H1 (cell line): ENCODE measurements at regions not wholly inside any gene's neighbourhood (a gene's known extent, or its start where the extent isn't known, plus 50 kb on each side); places are given as distances from the start of the nearest gene placed in this dataset.

Experiments
- CEBPB ChIP-seq: IDR thresholded peaks from 2 replicates; pipeline ENCODE4 v1.6.1; 2012; ENCODE audit warnings: low read depth, low read length
- CREB1 ChIP-seq: IDR thresholded peaks from 2 replicates; pipeline ENCODE4 v1.6.1; 2012; ENCODE audit warnings: inconsistent platforms
- EGR1 ChIP-seq: IDR thresholded peaks from 2 replicates; pipeline ENCODE4 v1.6.1; 2011; ENCODE audit warnings: low read depth, low read length, borderline replicate concordance
- EZH2 ChIP-seq: fragments of 200-600 bp; sonication (generic); IDR thresholded peaks from 2 replicates; pipeline ENCODE4 v1.7.1; 2012; ENCODE audit warnings: low read depth, mild to moderate bottlenecking, moderate library complexity, low read length, inconsistent platforms; ENCODE audit not compliant: severe bottlenecking
- JUN ChIP-seq: IDR thresholded peaks from 2 replicates; pipeline ENCODE4 v1.6.1; 2011; ENCODE audit warnings: low read depth, mild to moderate bottlenecking, improper control_type of control experiment, low read length
- POLR2A ChIP-seq, 2 experiments: IDR thresholded peaks; 1 replicate in 1 of 2; 2 replicates in 1 of 2; pipeline ENCODE4 v1.6.1; 2011; ENCODE audit warnings: low read depth in 2 of 2, low read length in 2 of 2, mild to moderate bottlenecking in 2 of 2; ENCODE audit errors: control extremely low read depth in 1 of 2
- RAD21 ChIP-seq, 2 experiments: IDR thresholded peaks in 1 of 2; conservative IDR thresholded peaks in 1 of 2; 2 replicates each; pipeline ENCODE4 v1.6.1; 2011; ENCODE audit warnings: low read depth in 2 of 2, low read length in 2 of 2, improper control_type of control experiment in 1 of 2, inconsistent platforms in 1 of 2, mild to moderate bottlenecking in 1 of 2, moderate library complexity in 1 of 2
- TBP ChIP-seq: IDR thresholded peaks from 2 replicates; pipeline ENCODE4 v1.6.1; 2011; ENCODE audit warnings: low read depth, low read length, improper control_type of control experiment
- YY1 ChIP-seq: IDR thresholded peaks from 2 replicates; pipeline ENCODE4 v1.6.1; 2011; ENCODE audit warnings: low read depth, mild to moderate bottlenecking, low read length
- TF ChIP-seq, protein P1 (sequence below), 3 experiments: IDR thresholded peaks; 1 replicate in 2 of 3; 2 replicates in 1 of 3; pipeline versions ENCODE4 v1.5.1 to v1.6.1; 2011; ENCODE audit warnings: low read length in 3 of 3, mild to moderate bottlenecking in 3 of 3, inconsistent platforms in 2 of 3, low read depth in 1 of 3, moderate library complexity in 1 of 3; ENCODE audit not compliant: insufficient read depth in 1 of 3; ENCODE audit errors: control extremely low read depth in 1 of 3

DNA sequence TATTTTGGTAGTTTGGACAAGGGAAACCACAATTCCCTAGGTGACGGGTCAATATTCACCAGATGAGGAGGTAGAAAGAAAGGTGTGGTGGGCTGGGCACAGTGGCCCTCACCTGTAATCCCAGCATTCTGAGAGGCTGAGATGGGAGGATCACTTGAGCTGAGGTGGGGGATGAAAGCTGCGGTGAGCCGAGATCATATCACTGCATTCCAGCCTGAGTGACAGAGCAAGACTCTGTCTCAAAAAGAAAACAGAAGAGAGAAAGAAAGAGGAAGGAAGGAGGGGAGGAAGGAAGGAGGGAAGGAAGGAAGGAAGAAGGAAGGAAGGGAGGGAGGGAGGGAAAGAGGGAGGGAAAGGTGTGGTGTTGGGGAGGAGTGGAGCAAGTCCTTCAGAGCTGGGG, 56.1 kb upstream of the RNF7 start:
- no peak for TF ChIP-seq CREB1
- TF ChIP-seq, protein P1, sequence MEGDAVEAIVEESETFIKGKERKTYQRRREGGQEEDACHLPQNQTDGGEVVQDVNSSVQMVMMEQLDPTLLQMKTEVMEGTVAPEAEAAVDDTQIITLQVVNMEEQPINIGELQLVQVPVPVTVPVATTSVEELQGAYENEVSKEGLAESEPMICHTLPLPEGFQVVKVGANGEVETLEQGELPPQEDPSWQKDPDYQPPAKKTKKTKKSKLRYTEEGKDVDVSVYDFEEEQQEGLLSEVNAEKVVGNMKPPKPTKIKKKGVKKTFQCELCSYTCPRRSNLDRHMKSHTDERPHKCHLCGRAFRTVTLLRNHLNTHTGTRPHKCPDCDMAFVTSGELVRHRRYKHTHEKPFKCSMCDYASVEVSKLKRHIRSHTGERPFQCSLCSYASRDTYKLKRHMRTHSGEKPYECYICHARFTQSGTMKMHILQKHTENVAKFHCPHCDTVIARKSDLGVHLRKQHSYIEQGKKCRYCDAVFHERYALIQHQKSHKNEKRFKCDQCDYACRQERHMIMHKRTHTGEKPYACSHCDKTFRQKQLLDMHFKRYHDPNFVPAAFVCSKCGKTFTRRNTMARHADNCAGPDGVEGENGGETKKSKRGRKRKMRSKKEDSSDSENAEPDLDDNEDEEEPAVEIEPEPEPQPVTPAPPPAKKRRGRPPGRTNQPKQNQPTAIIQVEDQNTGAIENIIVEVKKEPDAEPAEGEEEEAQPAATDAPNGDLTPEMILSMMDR (IDR thresholded peaks at IDR 0.05; ENCODE audit: control extremely low read depth in 1 of 3, insufficient read depth in 1 of 3, low read depth in 1 of 3, low read length in 3 of 3) = no peak
- no peak for TF ChIP-seq RAD21 (IDR thresholded peaks at IDR 0.05 in 1 of 2, conservative IDR thresholded peaks at IDR 0.05 in 1 of 2; ENCODE audit: low read depth in 2 of 2, low read length in 2 of 2)
- TF ChIP-seq TBP = no peak
- TF ChIP-seq EZH2 = no peak
- TF ChIP-seq EGR1 = no peak
- no peak for TF ChIP-seq JUN
- TF ChIP-seq YY1 = no peak
- TF ChIP-seq CEBPB = no peak
- no peak for TF ChIP-seq POLR2A (IDR thresholded peaks at IDR 0.05; ENCODE audit: control extremely low read depth in 1 of 2, low read depth in 2 of 2, low read length in 2 of 2)
